IMR-90 (cell line): ENCODE measurements at regions not wholly inside any gene's neighbourhood (a gene's known extent, or its start where the extent isn't known, plus 50 kb on each side); places are given as distances from the start of the nearest gene placed in this dataset.

Experiments
- ATAC-seq: fragments of 200-7000 bp; cut with Tn5 transposase; 2 replicates; pipeline ENCODE4 v1.9.1; 2020; ENCODE audit warnings: low read depth, mild to moderate bottlenecking, moderate library complexity
- BruUV-seq: library from RNA; stranded (reverse); fragments of 400-500 nt; replicated peaks from 2 replicates; lab custom pipeline; 2021; lab: Mats Ljungman, UMichigan
- CTCF ChIA-PET: fragments of 300-600 bp; formaldehyde crosslinking; extraction: SDS; loops from one replicate; lab custom pipeline; 2021; ENCODE audit warnings: antibody characterized with exemption; lab: Yijun Ruan, JAX
- POLR2A ChIA-PET: fragments of 300-600 bp; sonication (Branson Sonifier 250); formaldehyde crosslinking; loops from one replicate; lab custom pipeline; 2022; ENCODE audit warnings: antibody characterized with exemption; ENCODE audit not compliant: unreplicated experiment; lab: Charles Lee
- DNase-seq: peaks from one replicate; pipeline ENCODE4 v3.0.0; 2013
- H2AFZ ChIP-seq: replicated peaks from 2 replicates; pipeline ENCODE3; 2013; ENCODE audit warnings: low read length, mild to moderate bottlenecking; ENCODE audit not compliant: poor library complexity
- H2AK5ac ChIP-seq: 2 replicates; pipeline ENCODE4 v1.6.1; 2013; ENCODE audit warnings: low read depth, low read length, inconsistent platforms
- H2AK9ac ChIP-seq: replicated peaks from 2 replicates; pipeline ENCODE3; 2013; ENCODE audit warnings: mild to moderate bottlenecking, low read depth, low read length, moderate library complexity; ENCODE audit not compliant: poor library complexity
- H2BK120ac ChIP-seq: 2 replicates; pipeline ENCODE4 v1.6.1; 2013; ENCODE audit warnings: low read depth, low read length, inconsistent platforms
- H2BK15ac ChIP-seq: 3 replicates; pipeline ENCODE4 v1.6.1; 2013; ENCODE audit warnings: low read depth, low read length, inconsistent platforms
- H2BK20ac ChIP-seq: 2 replicates; pipeline ENCODE4 v1.6.1; 2013; ENCODE audit warnings: low read depth, mild to moderate bottlenecking, inconsistent platforms, low read length, moderate library complexity
- H2BK5ac ChIP-seq: 2 replicates; pipeline ENCODE4 v1.6.1; 2013; ENCODE audit warnings: mild to moderate bottlenecking, low read depth, low read length, inconsistent platforms; ENCODE audit not compliant: poor library complexity, severe bottlenecking
- H3K14ac ChIP-seq: replicated peaks from 2 replicates; pipeline ENCODE4 v1.6.1; 2013; ENCODE audit warnings: low read depth, low read length, inconsistent platforms
- H3K18ac ChIP-seq: 2 replicates; pipeline ENCODE4 v1.6.1; 2013; ENCODE audit warnings: low read depth, low read length, control low read depth
- H3K23ac ChIP-seq: 2 replicates; pipeline ENCODE4 v1.6.1; 2013; ENCODE audit warnings: low read depth, low read length, inconsistent platforms
- H3K27ac ChIP-seq: 2 replicates; pipeline ENCODE4 v1.5.1; 2013; ENCODE audit warnings: mild to moderate bottlenecking, control low read depth, low read length; ENCODE audit not compliant: insufficient read depth
- H3K27me3 ChIP-seq: 2 replicates; pipeline ENCODE4 v1.6.1; 2013; ENCODE audit warnings: low read length; ENCODE audit not compliant: control insufficient read depth, insufficient read depth
- H3K36me3 ChIP-seq: 2 replicates; pipeline ENCODE4 v1.6.1; 2013; ENCODE audit warnings: low read length, mixed read lengths; ENCODE audit not compliant: control insufficient read depth, insufficient read depth
- H3K4ac ChIP-seq: 2 replicates; pipeline ENCODE4 v1.6.1; 2013; ENCODE audit warnings: low read depth, low read length, inconsistent platforms
- H3K4me1 ChIP-seq: 2 replicates; pipeline ENCODE4 v1.6.1; 2013; ENCODE audit warnings: low read length, mixed read lengths; ENCODE audit not compliant: control insufficient read depth, insufficient read depth
- H3K4me2 ChIP-seq: 2 replicates; pipeline ENCODE4 v1.6.1; 2013; ENCODE audit warnings: low read depth, mild to moderate bottlenecking, control low read depth, low read length, moderate library complexity
- H3K4me3 ChIP-seq: 2 replicates; pipeline ENCODE4 v1.5.1; 2013; ENCODE audit warnings: low read depth, mild to moderate bottlenecking, control low read depth, low read length, moderate library complexity; ENCODE audit not compliant: insufficient read depth
- H3K56ac ChIP-seq: 2 replicates; pipeline ENCODE4 v1.6.1; 2013; ENCODE audit warnings: low read length, inconsistent platforms; ENCODE audit not compliant: insufficient read depth; ENCODE audit errors: extremely low read depth
- H3K79me1 ChIP-seq, 2 experiments: 2 replicates each; pipeline ENCODE4 v1.6.1; 2013; ENCODE audit warnings: low read length in 2 of 2, inconsistent platforms in 1 of 2, low read depth in 1 of 2
- H3K9ac ChIP-seq: 2 replicates; pipeline ENCODE4 v1.6.1; 2013; ENCODE audit warnings: low read depth, low read length, control low read depth
- H3K9me1 ChIP-seq: 2 replicates; pipeline ENCODE4 v1.6.1; 2013; ENCODE audit warnings: low read length, inconsistent platforms; ENCODE audit not compliant: insufficient read depth
- H3K9me3 ChIP-seq: 2 replicates; pipeline ENCODE4 v1.6.1; 2013; ENCODE audit warnings: low read length; ENCODE audit not compliant: control insufficient read depth, insufficient read depth
- H4K20me1 ChIP-seq: 2 replicates; pipeline ENCODE4 v1.6.1; 2013; ENCODE audit warnings: low read length, inconsistent platforms; ENCODE audit not compliant: insufficient read depth
- H4K5ac ChIP-seq: 2 replicates; pipeline ENCODE4 v1.6.1; 2013; ENCODE audit warnings: mild to moderate bottlenecking, low read depth, low read length, control low read depth
- H4K8ac ChIP-seq, 2 experiments: 2 replicates each; pipeline ENCODE4 v1.6.1; 2013; ENCODE audit warnings: low read depth in 2 of 2, low read length in 2 of 2, control low read depth in 1 of 2, inconsistent platforms in 1 of 2
- H4K91ac ChIP-seq: 2 replicates; pipeline ENCODE4 v1.6.1; 2013; ENCODE audit warnings: low read depth, low read length, inconsistent platforms; ENCODE audit not compliant: insufficient read depth
- MAFK ChIP-seq: IDR thresholded peaks from 2 replicates; pipeline ENCODE4 v1.6.1; 2012; ENCODE audit warnings: low read depth, low read length, improper control_type of control experiment
- NFE2L2 ChIP-seq: fragments of 150-350 bp; IDR thresholded peaks from 2 replicates; pipeline ENCODE4 v1.6.1; 2016; ENCODE audit warnings: low read depth, mild to moderate bottlenecking, low read length
- WGBS, 2 experiments: methylation state at CpG; one replicate each; pipeline versions ENCODE4 v1.1.5 to v1.1.7; 2013; ENCODE audit warnings: missing lambda C conversion rate in 2 of 2; ENCODE audit not compliant: insufficient read length in 1 of 2; ENCODE audit errors: extremely low coverage in 2 of 2; 5-methylcytosine and 5-hydroxymethylcytosine counted together
- dilution Hi-C: fragments of 300-500 bp; cut with HindIII; formaldehyde crosslinking; loops from one replicate; pipeline ENCODE4 v1.14.3; 2018; ENCODE audit warnings: low sequenced_read_pairs; ENCODE audit not compliant: unreplicated experiment
- in situ Hi-C: fragments of 300-500 bp; cut with MboI; formaldehyde crosslinking; loops from 3 replicates; pipeline ENCODE4 v1.14.3; 2019; ENCODE audit warnings: low sequenced_read_pairs, inconsistent platforms, mixed read lengths
- intact Hi-C: fragments of 100-400 bp; cut with micrococcal nuclease; formaldehyde crosslinking; loops from 2 replicates; pipeline ENCODE4 v1.10.0; 2022

GRCh38 chr20:55605594-55605993 is 399.7 kb downstream of the CBLN4 start:
- Histone ChIP-seq H3K56ac (no peak overlapping the region), H3K27me3 (no peaks in the 10 kb centered on the region), H2AK5ac (no peak overlapping the region), H2BK5ac (no peak overlapping the region), H2BK15ac (no peak overlapping the region), H4K91ac (no peak overlapping the region), H3K9me1 (no peaks in the 10 kb centered on the region), H3K18ac (no peak overlapping the region), H3K4ac (no peak overlapping the region), H3K23ac (no peak overlapping the region), H2AFZ (no peak overlapping the region), H2AK9ac (no peak overlapping the region), H4K5ac (no peak overlapping the region), H3K4me2 (no peak overlapping the region), H3K9me3 (peaks cover 3% of the 10 kb centered on the region), H3K14ac (no peak overlapping the region), H4K20me1 (no peaks in the 10 kb centered on the region), H4K8ac (no peak overlapping the region), H2BK20ac (no peak overlapping the region), H3K4me3 (no peak overlapping the region), H3K4me1 (no peaks in the 10 kb centered on the region), H3K79me1 (no peaks in the 10 kb centered on the region), H3K36me3 (no peaks in the 10 kb centered on the region), H3K27ac (no peak overlapping the region), H3K9ac (no peak overlapping the region), H2BK120ac (no peak overlapping the region)
- in situ Hi-C loops (no loop called here), intact Hi-C loops (no loop called here), dilution Hi-C loops (no loop called here)
- TF ChIP-seq NFE2L2 (no peak), MAFK (peak; percentile 71)
- ChIA-PET POLR2A (no interaction called here), CTCF (no interaction called here)
- ATAC-seq: no peak
- WGBS, 2 experiments: no CpG with 5 or more reads among the region's 1 CpG
- DNase-seq: no peak
- no TSS peak for BruUV-seq
